ENCODE measurements at regions not wholly inside any gene's neighbourhood (a gene's known extent, or its start where the extent isn't known, plus 50 kb on each side); places are given as distances from the start of the nearest gene placed in this dataset.

GRCh38 chr7:49119706-49120105, 195.4 kb downstream of the CDC14C start:
- 86 to 93% (median 91%) methylated on average over 2 of the region's 2 CpGs for WGBS, 4 donors
- H3K27ac ChIP-seq, result no peak overlapping the region
- no peaks in the 10 kb centered on the region for H3K27me3 ChIP-seq
- H3K4me3 ChIP-seq, result no peak overlapping the region
- H3K9me3 ChIP-seq, result peaks cover 0 to 5% (median 0%) of the 10 kb centered on the region in 12 donors
- no peaks in the 10 kb centered on the region for H3K36me3 ChIP-seq
- no peaks in the 10 kb centered on the region for H3K4me1 ChIP-seq
- ATAC-seq (no peak), DNase-seq (no peak)
- TF ChIP-seq CTCF (IDR thresholded peaks at IDR 0.05) (no peak), POLR2A (IDR thresholded peaks at IDR 0.05) (no peak)
- intact Hi-C loops (cut with DNase I), result no loop called here

- Histone ChIP-seq H3K27me3 (no peaks in the 10 kb centered on the region), H3K36me3 (no peaks in the 10 kb centered on the region), H3K4me1 (no peaks in the 10 kb centered on the region), H3K9me3 (peaks cover 0 to 5% (median 0%) of the 10 kb centered on the region in 12 donors), H3K4me3 (no peak overlapping the region), H3K27ac (no peak overlapping the region)
- 65 to 78% (median 74%) methylated on average over 3 of the region's 3 CpGs for WGBS, 4 donors
- no peak for ATAC-seq
- DNase-seq, result no peak
- no peak for TF ChIP-seq CTCF (IDR thresholded peaks at IDR 0.05)
- TF ChIP-seq POLR2A (IDR thresholded peaks at IDR 0.05), result no peak
- intact Hi-C loops (cut with DNase I), result no loop called here
These were observed 200.9 kb downstream of the CDC14C start for GRCh38 chr7:49125246-49125645.

GRCh38 chr7:49127359-49127913, 203.1 kb downstream of the CDC14C start:
- Histone ChIP-seq H3K27me3 (no peaks in the 10 kb centered on the region), H3K27ac (no peak overlapping the region), H3K9me3 (no peaks in the 10 kb centered on the region), H3K36me3 (no peaks in the 10 kb centered on the region), H3K4me3 (no peak overlapping the region), H3K4me1 (no peaks in the 10 kb centered on the region)
- DNase-seq (no peak), ATAC-seq (no peak)
- intact Hi-C loops (cut with DNase I), result no loop called here
- WGBS, 4 donors, result 60 to 73% (median 64%) methylated on average over 5 of the region's 5 CpGs
- no peak for TF ChIP-seq POLR2A (IDR thresholded peaks at IDR 0.05)
- no peak for TF ChIP-seq CTCF (IDR thresholded peaks at IDR 0.05)

- DNase-seq, result no peak
- ATAC-seq, result no peak
- Histone ChIP-seq H3K36me3 (no peaks in the 10 kb centered on the region), H3K27ac (no peak overlapping the region), H3K9me3 (no peaks in the 10 kb centered on the region), H3K4me1 (no peaks in the 10 kb centered on the region), H3K27me3 (no peaks in the 10 kb centered on the region), H3K4me3 (no peak overlapping the region)
- 62 to 79% (median 78%) methylated on average over 1 of the region's 1 CpG for WGBS, 4 donors
- intact Hi-C loops (cut with DNase I), result no loop called here
- TF ChIP-seq CTCF (IDR thresholded peaks at IDR 0.05) (no peak), POLR2A (IDR thresholded peaks at IDR 0.05) (no peak)
These were observed 213.6 kb downstream of the CDC14C start for GRCh38 chr7:49137978-49138377.

All from heart left ventricle (tissue), 16 donors.